A549 (cell line): ENCODE measurements at regions not wholly inside any gene's neighbourhood (a gene's known extent, or its start where the extent isn't known, plus 50 kb on each side); places are given as distances from the start of the nearest gene placed in this dataset.
"Not testable (repeated sequence)": the region's sequence is repeated elsewhere in the genome, so short reads cannot be mapped to it uniquely, and the experiment has no call there.

ENCODE experiments used
- BCL3 ChIP-seq: fragments of >200 bp; sonication (Bioruptor Twin); formaldehyde crosslinking; IDR thresholded peaks from 3 replicates; pipeline ENCODE4 v1.6.1; 2016
- CTCF ChIP-seq: fragments of >200 bp; sonication (Bioruptor Twin); formaldehyde crosslinking; IDR thresholded peaks from 3 replicates; pipeline ENCODE4 v1.5.1; 2016
- EP300 ChIP-seq, 2 experiments: fragments of >200 bp; sonication (Bioruptor Twin); formaldehyde crosslinking; IDR thresholded peaks; 2 replicates in 1 of 2; 3 replicates in 1 of 2; pipeline ENCODE4 v1.6.1; 2016 to 2017
- GATA3 ChIP-seq: IDR thresholded peaks from 2 replicates; pipeline ENCODE4 v1.6.1; 2012; ENCODE audit warnings: borderline replicate concordance
- JUNB ChIP-seq: fragments of >200 bp; sonication (Bioruptor Twin); formaldehyde crosslinking; IDR thresholded peaks from 2 replicates; pipeline ENCODE4 v1.6.1; 2016
- MAX ChIP-seq: IDR thresholded peaks from 2 replicates; pipeline ENCODE4 v1.6.1; 2012
- POLR2A ChIP-seq: IDR thresholded peaks from 2 replicates; pipeline ENCODE4 v1.6.1; 2012; ENCODE audit warnings: mild to moderate bottlenecking, low read length
- RAD21 ChIP-seq, 2 experiments: fragments of >200 bp in 1 of 2; sonication (Bioruptor Twin) in 1 of 2; formaldehyde crosslinking in 1 of 2; IDR thresholded peaks in 1 of 2; conservative IDR thresholded peaks in 1 of 2; 2 replicates in 1 of 2; 3 replicates in 1 of 2; pipeline ENCODE4 v1.6.1; 2012 to 2018; ENCODE audit warnings: inconsistent platforms in 1 of 2
- SMC3 ChIP-seq: fragments of >200 bp; sonication (Bioruptor Twin); formaldehyde crosslinking; IDR thresholded peaks from 3 replicates; pipeline ENCODE4 v1.6.1; 2018; ENCODE audit warnings: inconsistent platforms
- TP53 ChIP-seq: fragments of 250-450 bp; sonication (Bioruptor Pico); IDR thresholded peaks from 2 replicates; pipeline ENCODE4 v1.5.0; 2021; ENCODE audit warnings: mild to moderate bottlenecking, moderate library complexity

DNA sequence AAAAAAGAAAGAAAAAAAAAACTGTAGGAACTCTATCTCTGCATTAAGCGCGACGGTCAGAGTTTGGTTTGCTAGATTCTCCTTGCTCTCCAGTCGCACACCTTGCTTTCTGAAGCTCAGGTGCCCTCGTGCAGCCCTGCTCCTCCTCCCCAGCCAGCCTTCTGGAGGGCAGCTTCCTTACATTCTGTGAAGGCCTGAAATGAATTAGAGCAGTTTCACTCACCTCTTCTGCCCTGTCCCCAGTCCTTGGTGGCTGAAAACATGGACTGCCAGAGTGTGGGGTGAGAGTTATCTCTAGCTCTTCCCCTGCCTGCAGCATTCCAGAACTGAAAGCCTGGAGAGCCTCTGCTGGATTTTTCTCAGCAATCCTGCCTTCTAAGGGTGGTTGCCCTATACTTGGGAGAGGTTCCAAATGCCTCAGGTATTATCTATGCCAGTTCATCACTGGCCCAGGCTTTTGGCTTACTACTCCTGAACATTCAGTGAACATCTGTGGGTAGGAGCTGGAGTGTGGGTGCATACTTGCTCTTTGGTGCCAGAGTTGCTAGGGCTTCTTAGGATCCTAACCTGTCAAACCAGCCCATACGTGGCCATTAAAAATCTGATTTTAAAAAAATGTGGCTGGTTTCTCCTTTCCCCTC, 89.5 kb downstream of the SYT15 start:
- not testable (repeated sequence) for TF ChIP-seq RAD21 (conservative IDR thresholded peaks at IDR 0.05 in 1 of 2, IDR thresholded peaks at IDR 0.05 in 1 of 2); MAX; CTCF; POLR2A; SMC3; TP53 (CRISPR knock-in tag); GATA3; BCL3; EP300 (IDR thresholded peaks at IDR 0.05); JUNB
